WTC11 (cell line): ENCODE measurements at regions not wholly inside any gene's neighbourhood (a gene's known extent, or its start where the extent isn't known, plus 50 kb on each side); places are given as distances from the start of the nearest gene placed in this dataset.
A peak's percentile ranks its signal among the peaks of the same experiment; 100 is the strongest.

Source experiments
- ATAC-seq: fragments of 200-7000 bp; cut with Tn5 transposase; 2 replicates; pipeline ENCODE4 v1.10.0; 2021; ENCODE audit warnings: mild to moderate bottlenecking, moderate library complexity
- CTCF ChIA-PET: fragments of 300-600 bp; sonication (Branson Sonifier 250); formaldehyde crosslinking; loops from one replicate; lab custom pipeline; 2021; ENCODE audit warnings: antibody characterized with exemption; lab: Charles Lee
- POLR2A ChIA-PET: fragments of 350-600 bp; sonication (Branson Sonifier 250); formaldehyde crosslinking; loops from one replicate; lab custom pipeline; 2021; ENCODE audit warnings: antibody characterized with exemption; lab: Charles Lee
- DNase-seq: peaks from one replicate; pipeline ENCODE4 v3.0.0; 2021; ENCODE audit warnings: low spot score
- H3K27ac Mint-ChIP-seq: 2 replicates; pipeline ENCODE4 v1.8.0; 2021; ENCODE audit warnings: mixed read lengths
- H3K27me3 Mint-ChIP-seq: 2 replicates; pipeline ENCODE4 v1.8.0; 2021; ENCODE audit warnings: low read depth, mild to moderate bottlenecking, moderate library complexity, mixed read lengths
- H3K36me3 Mint-ChIP-seq: 2 replicates; pipeline ENCODE4 v1.8.0; 2021; ENCODE audit warnings: mixed read lengths
- H3K4me1 Mint-ChIP-seq: 2 replicates; pipeline ENCODE4 v1.8.0; 2022; ENCODE audit warnings: mixed read lengths
- H3K4me3 Mint-ChIP-seq: 2 replicates; pipeline ENCODE4 v1.8.0; 2021; ENCODE audit warnings: mild to moderate bottlenecking, moderate library complexity, mixed read lengths
- H3K9me3 Mint-ChIP-seq: 2 replicates; pipeline ENCODE4 v1.8.0; 2021; ENCODE audit warnings: mixed read lengths
- ATF3 ChIP-seq: sonication (generic); formaldehyde crosslinking; conservative IDR thresholded peaks from 2 replicates; pipeline ENCODE4 v1.8.1; 2022; ENCODE audit warnings: mild to moderate bottlenecking, missing genetic modification reagents
- ATF6 ChIP-seq: sonication (generic); formaldehyde crosslinking; IDR thresholded peaks from 2 replicates; pipeline ENCODE4 v1.8.1; 2023; ENCODE audit warnings: mild to moderate bottlenecking, missing genetic modification reagents
- CREB1 ChIP-seq: sonication (generic); formaldehyde crosslinking; IDR thresholded peaks from 2 replicates; pipeline ENCODE4 v1.8.0; 2023; ENCODE audit warnings: mild to moderate bottlenecking, missing genetic modification reagents
- CREM ChIP-seq: sonication (generic); formaldehyde crosslinking; IDR thresholded peaks from 2 replicates; pipeline ENCODE4 v1.8.1; 2022; ENCODE audit warnings: mild to moderate bottlenecking, missing genetic modification reagents, moderate library complexity
- GTF2I ChIP-seq: fragments of 250-450 bp; sonication (Bioruptor Pico); conservative IDR thresholded peaks from 2 replicates; pipeline ENCODE4 v1.4.0; 2021; ENCODE audit warnings: mild to moderate bottlenecking
- JAZF1 ChIP-seq: fragments of 250-450 bp; sonication (Bioruptor Pico); IDR thresholded peaks from 2 replicates; pipeline ENCODE4 v1.9.0; 2021; ENCODE audit warnings: moderate library complexity, mild to moderate bottlenecking, inconsistent platforms
- NFYB ChIP-seq: sonication (generic); formaldehyde crosslinking; conservative IDR thresholded peaks from 2 replicates; pipeline ENCODE4 v1.8.0; 2022; ENCODE audit warnings: low read depth, missing genetic modification reagents
- NR2C2 ChIP-seq: sonication (generic); formaldehyde crosslinking; IDR thresholded peaks from 2 replicates; pipeline ENCODE4 v1.8.0; 2022; ENCODE audit warnings: mild to moderate bottlenecking, missing genetic modification reagents
- RORB ChIP-seq: fragments of 250-450 bp; sonication (Bioruptor Pico); IDR thresholded peaks from 2 replicates; pipeline ENCODE4 v1.9.0; 2021; ENCODE audit warnings: mild to moderate bottlenecking
- ZMAT4 ChIP-seq: fragments of 250-450 bp; sonication (Bioruptor Pico); IDR thresholded peaks from 2 replicates; pipeline ENCODE4 v1.9.0; 2021; ENCODE audit warnings: mild to moderate bottlenecking
- ZNF219 ChIP-seq: sonication (generic); formaldehyde crosslinking; IDR thresholded peaks from 2 replicates; pipeline ENCODE4 v1.8.0; 2023; ENCODE audit warnings: missing genetic modification reagents, mild to moderate bottlenecking, borderline replicate concordance
- ZNF232 ChIP-seq: sonication (generic); formaldehyde crosslinking; IDR thresholded peaks from 2 replicates; pipeline ENCODE4 v1.8.0; 2022; ENCODE audit warnings: mild to moderate bottlenecking, missing genetic modification reagents
- ZNF281 ChIP-seq: sonication (generic); formaldehyde crosslinking; IDR thresholded peaks from 2 replicates; pipeline ENCODE4 v1.8.0; 2023; ENCODE audit warnings: mild to moderate bottlenecking, missing genetic modification reagents
- ZNF317 ChIP-seq: sonication (generic); formaldehyde crosslinking; IDR thresholded peaks from 2 replicates; pipeline ENCODE4 v1.8.1; 2023; ENCODE audit warnings: low read depth, mild to moderate bottlenecking, moderate library complexity, missing genetic modification reagents, borderline replicate concordance
- TF ChIP-seq, protein P1 (sequence below): fragments of 250-450 bp; sonication (Bioruptor Pico); IDR thresholded peaks from 2 replicates; pipeline ENCODE4 v1.8.0; 2021; ENCODE audit warnings: mild to moderate bottlenecking
- TF ChIP-seq, protein P2 (sequence below): fragments of 200-600 bp; IDR thresholded peaks from 2 replicates; pipeline ENCODE4 v1.8.0; 2022; ENCODE audit warnings: antibody characterized with exemption

DNA sequence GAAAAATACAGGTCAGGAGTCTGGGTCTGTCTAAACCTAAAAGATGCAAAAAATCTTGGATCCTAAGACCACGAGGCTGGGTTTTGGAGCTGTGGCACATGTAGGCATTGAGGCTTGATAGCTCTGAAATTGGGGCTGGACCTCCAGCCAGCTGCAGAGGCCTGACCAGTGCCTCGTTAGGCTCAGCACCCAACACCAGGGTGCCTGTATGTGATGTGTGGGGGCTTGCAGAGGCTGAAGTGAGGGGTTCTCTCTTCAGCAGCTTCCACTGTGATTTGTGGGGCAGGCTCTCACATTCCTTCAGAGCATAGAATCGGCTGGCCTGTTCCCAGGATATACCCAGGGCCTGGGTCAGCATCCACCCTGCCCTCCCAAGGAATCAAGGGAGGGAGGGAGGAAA lies 247.8 kb downstream of the BUB3 start:
- no peak overlapping the region for H3K4me3 Mint-ChIP-seq
- H3K9me3 Mint-ChIP-seq: peaks cover 41% of the 10 kb centered on the region
- POLR2A ChIA-PET: no interaction called here
- DNase-seq (no peak), ATAC-seq (no peak)
- H3K27ac Mint-ChIP-seq: no peak overlapping the region
- peaks cover 27% of the 10 kb centered on the region for H3K36me3 Mint-ChIP-seq
- H3K4me1 Mint-ChIP-seq: 0 out of 2 replicates have a peak, but pooled peaks cover 4% of the 10 kb centered on the region
- CTCF ChIA-PET: no interaction called here
- TF ChIP-seq ZNF232 (CRISPR knock-in tag) (no peak), NR2C2 (CRISPR knock-in tag) (no peak), ZNF281 (no peak), ATF6 (CRISPR knock-in tag) (no peak)
- TF ChIP-seq, protein P1, sequence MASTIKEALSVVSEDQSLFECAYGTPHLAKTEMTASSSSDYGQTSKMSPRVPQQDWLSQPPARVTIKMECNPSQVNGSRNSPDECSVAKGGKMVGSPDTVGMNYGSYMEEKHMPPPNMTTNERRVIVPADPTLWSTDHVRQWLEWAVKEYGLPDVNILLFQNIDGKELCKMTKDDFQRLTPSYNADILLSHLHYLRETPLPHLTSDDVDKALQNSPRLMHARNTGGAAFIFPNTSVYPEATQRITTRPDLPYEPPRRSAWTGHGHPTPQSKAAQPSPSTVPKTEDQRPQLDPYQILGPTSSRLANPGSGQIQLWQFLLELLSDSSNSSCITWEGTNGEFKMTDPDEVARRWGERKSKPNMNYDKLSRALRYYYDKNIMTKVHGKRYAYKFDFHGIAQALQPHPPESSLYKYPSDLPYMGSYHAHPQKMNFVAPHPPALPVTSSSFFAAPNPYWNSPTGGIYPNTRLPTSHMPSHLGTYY: no peak
- H3K27me3 Mint-ChIP-seq: no peaks in the 10 kb centered on the region

GRCh38 chr10:123402656-123403055 lies 248.5 kb downstream of the BUB3 start:
- no peak overlapping the region for H3K27ac Mint-ChIP-seq
- 0 out of 2 replicates have a peak, but pooled peaks cover 4% of the 10 kb centered on the region for H3K4me1 Mint-ChIP-seq
- H3K27me3 Mint-ChIP-seq: no peaks in the 10 kb centered on the region
- ChIA-PET CTCF (no interaction called here), POLR2A (no interaction called here)
- H3K36me3 Mint-ChIP-seq: peaks cover 27% of the 10 kb centered on the region
- DNase-seq (no peak), ATAC-seq (no peak)
- H3K4me3 Mint-ChIP-seq: no peak overlapping the region
- TF ChIP-seq CREB1: no peak
- no peak for TF ChIP-seq ATF3 (CRISPR knock-in tag)
- TF ChIP-seq CREM (CRISPR knock-in tag): no peak
- no peak for TF ChIP-seq ZMAT4 (CRISPR knock-in tag)
- peaks cover 42% of the 10 kb centered on the region for H3K9me3 Mint-ChIP-seq

GRCh38 chr10:123404357-123404756 lies 250.2 kb downstream of the BUB3 start:
- ChIA-PET POLR2A (no interaction called here), CTCF (no interaction called here)
- Mint-ChIP-seq H3K9me3 (peaks cover 42% of the 10 kb centered on the region), H3K36me3 (peaks cover 27% of the 10 kb centered on the region), H3K27ac (no peak overlapping the region), H3K27me3 (no peaks in the 10 kb centered on the region), H3K4me3 (no peak overlapping the region), H3K4me1 (0 out of 2 replicates have a peak, but pooled peaks cover 4% of the 10 kb centered on the region)
- no peak for TF ChIP-seq RORB
- TF ChIP-seq CREB1: no peak
- TF ChIP-seq GTF2I (CRISPR knock-in tag): peak; percentile 87
- TF ChIP-seq ZNF219 (CRISPR knock-in tag): no peak
- TF ChIP-seq ZNF317 (CRISPR knock-in tag): peak; percentile 96
- TF ChIP-seq NFYB: no peak
- TF ChIP-seq ATF6 (CRISPR knock-in tag): no peak
- TF ChIP-seq JAZF1 (CRISPR knock-in tag): no peak
- TF ChIP-seq, protein P2, sequence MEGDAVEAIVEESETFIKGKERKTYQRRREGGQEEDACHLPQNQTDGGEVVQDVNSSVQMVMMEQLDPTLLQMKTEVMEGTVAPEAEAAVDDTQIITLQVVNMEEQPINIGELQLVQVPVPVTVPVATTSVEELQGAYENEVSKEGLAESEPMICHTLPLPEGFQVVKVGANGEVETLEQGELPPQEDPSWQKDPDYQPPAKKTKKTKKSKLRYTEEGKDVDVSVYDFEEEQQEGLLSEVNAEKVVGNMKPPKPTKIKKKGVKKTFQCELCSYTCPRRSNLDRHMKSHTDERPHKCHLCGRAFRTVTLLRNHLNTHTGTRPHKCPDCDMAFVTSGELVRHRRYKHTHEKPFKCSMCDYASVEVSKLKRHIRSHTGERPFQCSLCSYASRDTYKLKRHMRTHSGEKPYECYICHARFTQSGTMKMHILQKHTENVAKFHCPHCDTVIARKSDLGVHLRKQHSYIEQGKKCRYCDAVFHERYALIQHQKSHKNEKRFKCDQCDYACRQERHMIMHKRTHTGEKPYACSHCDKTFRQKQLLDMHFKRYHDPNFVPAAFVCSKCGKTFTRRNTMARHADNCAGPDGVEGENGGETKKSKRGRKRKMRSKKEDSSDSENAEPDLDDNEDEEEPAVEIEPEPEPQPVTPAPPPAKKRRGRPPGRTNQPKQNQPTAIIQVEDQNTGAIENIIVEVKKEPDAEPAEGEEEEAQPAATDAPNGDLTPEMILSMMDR: no peak
- ATAC-seq: no peak
- DNase-seq: no peak
